ENCODE measurements at regions not wholly inside any gene's neighbourhood (a gene's known extent, or its start where the extent isn't known, plus 50 kb on each side); places are given as distances from the start of the nearest gene placed in this dataset.
"Not testable (repeated sequence)": the region's sequence is repeated elsewhere in the genome, so short reads cannot be mapped to it uniquely, and the experiment has no call there.

DNA sequence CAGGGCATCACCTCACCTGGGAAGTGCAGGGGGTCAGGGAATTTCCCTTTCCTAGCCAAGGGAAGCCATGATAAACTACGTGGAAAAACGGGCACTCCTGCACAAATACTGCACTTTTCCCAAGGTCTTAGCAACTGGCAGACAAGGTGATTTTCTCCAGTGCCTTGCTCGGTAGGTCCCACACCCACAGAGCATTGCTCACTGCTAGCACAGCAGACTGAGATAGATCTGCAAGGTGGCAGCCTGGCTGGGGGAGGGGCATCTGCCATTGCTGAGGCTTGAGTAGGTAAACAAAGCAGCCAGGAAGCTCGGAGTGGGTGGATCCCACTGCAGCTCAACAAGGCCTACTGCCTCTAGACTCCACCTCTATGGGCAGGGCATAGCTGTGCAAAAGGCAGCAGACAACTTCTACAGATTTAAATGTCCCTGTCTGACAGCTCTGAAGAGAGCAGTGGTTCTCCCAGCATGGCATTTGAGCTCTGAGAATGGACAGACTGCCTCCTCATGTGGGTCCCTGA is 111.5 kb upstream of the FIBIN start:
- TF ChIP-seq, protein P1, sequence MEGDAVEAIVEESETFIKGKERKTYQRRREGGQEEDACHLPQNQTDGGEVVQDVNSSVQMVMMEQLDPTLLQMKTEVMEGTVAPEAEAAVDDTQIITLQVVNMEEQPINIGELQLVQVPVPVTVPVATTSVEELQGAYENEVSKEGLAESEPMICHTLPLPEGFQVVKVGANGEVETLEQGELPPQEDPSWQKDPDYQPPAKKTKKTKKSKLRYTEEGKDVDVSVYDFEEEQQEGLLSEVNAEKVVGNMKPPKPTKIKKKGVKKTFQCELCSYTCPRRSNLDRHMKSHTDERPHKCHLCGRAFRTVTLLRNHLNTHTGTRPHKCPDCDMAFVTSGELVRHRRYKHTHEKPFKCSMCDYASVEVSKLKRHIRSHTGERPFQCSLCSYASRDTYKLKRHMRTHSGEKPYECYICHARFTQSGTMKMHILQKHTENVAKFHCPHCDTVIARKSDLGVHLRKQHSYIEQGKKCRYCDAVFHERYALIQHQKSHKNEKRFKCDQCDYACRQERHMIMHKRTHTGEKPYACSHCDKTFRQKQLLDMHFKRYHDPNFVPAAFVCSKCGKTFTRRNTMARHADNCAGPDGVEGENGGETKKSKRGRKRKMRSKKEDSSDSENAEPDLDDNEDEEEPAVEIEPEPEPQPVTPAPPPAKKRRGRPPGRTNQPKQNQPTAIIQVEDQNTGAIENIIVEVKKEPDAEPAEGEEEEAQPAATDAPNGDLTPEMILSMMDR (IDR thresholded peaks at IDR 0.05; ENCODE audit: low read depth, low read length): not testable (repeated sequence)
- not testable (repeated sequence) for TF ChIP-seq EZH2phosphoT487 (IDR thresholded peaks at IDR 0.05; ENCODE audit: low read depth)
